ENCODE measurements at regions not wholly inside any gene's neighbourhood (a gene's known extent, or its start where the extent isn't known, plus 50 kb on each side); places are given as distances from the start of the nearest gene placed in this dataset.

DNA sequence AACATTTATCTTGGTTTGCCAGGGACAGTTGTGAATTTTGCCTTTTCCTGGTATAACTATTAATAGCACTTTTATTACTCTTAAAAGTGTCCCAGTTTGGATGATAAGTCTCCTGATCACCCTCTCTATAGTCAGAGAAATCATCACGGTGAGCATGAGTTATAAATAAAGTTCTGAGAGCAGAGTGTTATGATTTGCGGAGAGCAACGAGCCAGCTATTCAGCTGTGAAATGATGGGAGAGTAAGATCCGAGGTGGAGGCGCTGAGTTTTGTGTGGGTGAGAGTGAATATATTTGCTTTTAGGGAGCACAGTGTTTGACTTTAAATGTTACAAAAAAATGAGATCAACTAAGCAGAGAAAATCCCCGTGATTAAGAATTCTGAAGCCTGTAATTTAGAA, 179.6 kb downstream of the DSC3 start:
- TF ChIP-seq, protein P1, sequence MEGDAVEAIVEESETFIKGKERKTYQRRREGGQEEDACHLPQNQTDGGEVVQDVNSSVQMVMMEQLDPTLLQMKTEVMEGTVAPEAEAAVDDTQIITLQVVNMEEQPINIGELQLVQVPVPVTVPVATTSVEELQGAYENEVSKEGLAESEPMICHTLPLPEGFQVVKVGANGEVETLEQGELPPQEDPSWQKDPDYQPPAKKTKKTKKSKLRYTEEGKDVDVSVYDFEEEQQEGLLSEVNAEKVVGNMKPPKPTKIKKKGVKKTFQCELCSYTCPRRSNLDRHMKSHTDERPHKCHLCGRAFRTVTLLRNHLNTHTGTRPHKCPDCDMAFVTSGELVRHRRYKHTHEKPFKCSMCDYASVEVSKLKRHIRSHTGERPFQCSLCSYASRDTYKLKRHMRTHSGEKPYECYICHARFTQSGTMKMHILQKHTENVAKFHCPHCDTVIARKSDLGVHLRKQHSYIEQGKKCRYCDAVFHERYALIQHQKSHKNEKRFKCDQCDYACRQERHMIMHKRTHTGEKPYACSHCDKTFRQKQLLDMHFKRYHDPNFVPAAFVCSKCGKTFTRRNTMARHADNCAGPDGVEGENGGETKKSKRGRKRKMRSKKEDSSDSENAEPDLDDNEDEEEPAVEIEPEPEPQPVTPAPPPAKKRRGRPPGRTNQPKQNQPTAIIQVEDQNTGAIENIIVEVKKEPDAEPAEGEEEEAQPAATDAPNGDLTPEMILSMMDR (IDR thresholded peaks at IDR 0.05): no peak
- no peak for TF ChIP-seq POLR2A (IDR thresholded peaks at IDR 0.05)
